GM12878 (cell line): ENCODE measurements at regions not wholly inside any gene's neighbourhood (a gene's known extent, or its start where the extent isn't known, plus 50 kb on each side); places are given as distances from the start of the nearest gene placed in this dataset.

ENCODE experiments used
- CBX3 ChIP-seq: fragments of 200-600 bp; sonication (generic); IDR thresholded peaks from 2 replicates; pipeline ENCODE4 v1.6.1; 2016; ENCODE audit warnings: low read depth, borderline replicate concordance
- MXI1 ChIP-seq: fragments of 150-350 bp; IDR thresholded peaks from 2 replicates; pipeline ENCODE4 v1.6.1; 2011; ENCODE audit warnings: low read depth, mild to moderate bottlenecking, inconsistent platforms, low read length, improper control_type of control experiment

DNA sequence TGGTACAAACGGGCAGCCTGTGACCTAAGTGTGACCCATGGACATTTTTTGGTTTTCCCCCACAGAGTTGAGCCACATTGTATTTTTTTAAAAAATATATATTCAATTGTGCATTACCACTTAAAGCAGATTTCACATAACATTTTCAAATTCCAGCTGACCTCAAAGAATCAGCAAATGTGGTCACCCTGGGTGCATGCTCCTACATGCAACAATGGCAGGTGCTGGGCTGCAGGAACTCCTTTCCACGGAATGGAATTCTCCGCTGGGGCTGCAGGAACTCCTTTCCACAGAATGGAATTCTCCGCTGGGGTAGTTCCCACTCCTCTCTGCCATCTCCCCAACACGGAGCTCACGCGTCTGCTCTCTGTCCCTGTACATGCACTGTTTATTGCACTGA, 68.7 kb downstream of the MAP10 start:
- TF ChIP-seq CBX3: no peak
- TF ChIP-seq MXI1: no peak
